Stimulated activated CD4-positive, alpha-beta T cell treated with anti-CD3 and anti-CD28 coated beads, Interleukin-2, amount 100 ng/mL, for 4 hours (primary cell): ENCODE measurements at regions not wholly inside any gene's neighbourhood (a gene's known extent, or its start where the extent isn't known, plus 50 kb on each side); places are given as distances from the start of the nearest gene placed in this dataset.
"Not testable (repeated sequence)": the region's sequence is repeated elsewhere in the genome, so short reads cannot be mapped to it uniquely, and the experiment has no call there.

Experiments
- DNase-seq: peaks from one replicate; pipeline ENCODE4 v3.0.0-alpha.2; 2020; ENCODE audit warnings: low read depth

- DNase-seq = no peak
Measured at GRCh38 chr3:95271395-95271794, 1208.5 kb downstream of the NSUN3 start.

GRCh38 chr3:95272166-95272565, 1209.3 kb downstream of the NSUN3 start:
- DNase-seq = no peak

- DNase-seq = no peak
Measured at GRCh38 chr3:95272781-95273180, 1209.9 kb downstream of the NSUN3 start.

- DNase-seq = no peak
Measured at GRCh38 chr3:95277613-95278012, 1214.8 kb downstream of the NSUN3 start.

GRCh38 chr3:95280711-95281352, 1218.0 kb downstream of the NSUN3 start:
- no peak for DNase-seq

- no peak for DNase-seq
Measured at GRCh38 chr3:95289295-95289694, 1226.4 kb downstream of the NSUN3 start.

GRCh38 chr3:95297581-95297980, 1234.7 kb downstream of the NSUN3 start:
- DNase-seq = no peak

- no peak for DNase-seq
Measured at GRCh38 chr3:95302044-95302443, 1239.2 kb downstream of the NSUN3 start.

- no peak for DNase-seq
Measured at GRCh38 chr3:95310560-95310959, 1247.7 kb downstream of the NSUN3 start.

- no peak for DNase-seq
Measured at GRCh38 chr3:95311272-95311671, 1248.4 kb downstream of the NSUN3 start.

GRCh38 chr3:95312650-95313049, 1249.8 kb downstream of the NSUN3 start:
- no peak for DNase-seq

GRCh38 chr3:95319921-95320494, 1257.1 kb downstream of the NSUN3 start:
- DNase-seq = no peak

- no peak for DNase-seq
Measured at GRCh38 chr3:95327478-95327877, 1264.6 kb downstream of the NSUN3 start.

GRCh38 chr3:95333826-95334225, 1271.0 kb downstream of the NSUN3 start:
- no peak for DNase-seq

GRCh38 chr3:95334461-95334860, 1271.6 kb downstream of the NSUN3 start:
- no peak for DNase-seq

- no peak for DNase-seq
Measured at GRCh38 chr3:95335517-95335916, 1272.7 kb downstream of the NSUN3 start.

- DNase-seq = no peak
Measured at GRCh38 chr3:95338446-95338845, 1275.6 kb downstream of the NSUN3 start.

- DNase-seq = no peak
Measured at GRCh38 chr3:95341314-95341713, 1278.5 kb downstream of the NSUN3 start.

- DNase-seq = no peak
Measured at GRCh38 chr3:95343228-95343627, 1280.4 kb downstream of the NSUN3 start.

- DNase-seq = no peak
Measured at GRCh38 chr3:95343767-95344166, 1280.9 kb downstream of the NSUN3 start.

- not testable (repeated sequence) for DNase-seq
Measured at GRCh38 chr3:95347936-95348335, 1285.1 kb downstream of the NSUN3 start.

GRCh38 chr3:95348879-95349278, 1286.0 kb downstream of the NSUN3 start:
- no peak for DNase-seq

- no peak for DNase-seq
Measured at GRCh38 chr3:95350049-95350448, 1287.2 kb downstream of the NSUN3 start.

GRCh38 chr3:95351158-95351557, 1288.3 kb downstream of the NSUN3 start:
- DNase-seq = no peak
